ENCODE measurements at regions not wholly inside any gene's neighbourhood (a gene's known extent, or its start where the extent isn't known, plus 50 kb on each side); places are given as distances from the start of the nearest gene placed in this dataset.

GRCh38 chr4:163875327-163875726 lies 380.8 kb downstream of the TMA16 start:
- TF ChIP-seq ZNF549 (tag by site-specific recombination; IDR thresholded peaks at IDR 0.05) = no peak
- TF ChIP-seq CTCF (tag by site-specific recombination; IDR thresholded peaks at IDR 0.05) = no peak
- TF ChIP-seq, protein P1, sequence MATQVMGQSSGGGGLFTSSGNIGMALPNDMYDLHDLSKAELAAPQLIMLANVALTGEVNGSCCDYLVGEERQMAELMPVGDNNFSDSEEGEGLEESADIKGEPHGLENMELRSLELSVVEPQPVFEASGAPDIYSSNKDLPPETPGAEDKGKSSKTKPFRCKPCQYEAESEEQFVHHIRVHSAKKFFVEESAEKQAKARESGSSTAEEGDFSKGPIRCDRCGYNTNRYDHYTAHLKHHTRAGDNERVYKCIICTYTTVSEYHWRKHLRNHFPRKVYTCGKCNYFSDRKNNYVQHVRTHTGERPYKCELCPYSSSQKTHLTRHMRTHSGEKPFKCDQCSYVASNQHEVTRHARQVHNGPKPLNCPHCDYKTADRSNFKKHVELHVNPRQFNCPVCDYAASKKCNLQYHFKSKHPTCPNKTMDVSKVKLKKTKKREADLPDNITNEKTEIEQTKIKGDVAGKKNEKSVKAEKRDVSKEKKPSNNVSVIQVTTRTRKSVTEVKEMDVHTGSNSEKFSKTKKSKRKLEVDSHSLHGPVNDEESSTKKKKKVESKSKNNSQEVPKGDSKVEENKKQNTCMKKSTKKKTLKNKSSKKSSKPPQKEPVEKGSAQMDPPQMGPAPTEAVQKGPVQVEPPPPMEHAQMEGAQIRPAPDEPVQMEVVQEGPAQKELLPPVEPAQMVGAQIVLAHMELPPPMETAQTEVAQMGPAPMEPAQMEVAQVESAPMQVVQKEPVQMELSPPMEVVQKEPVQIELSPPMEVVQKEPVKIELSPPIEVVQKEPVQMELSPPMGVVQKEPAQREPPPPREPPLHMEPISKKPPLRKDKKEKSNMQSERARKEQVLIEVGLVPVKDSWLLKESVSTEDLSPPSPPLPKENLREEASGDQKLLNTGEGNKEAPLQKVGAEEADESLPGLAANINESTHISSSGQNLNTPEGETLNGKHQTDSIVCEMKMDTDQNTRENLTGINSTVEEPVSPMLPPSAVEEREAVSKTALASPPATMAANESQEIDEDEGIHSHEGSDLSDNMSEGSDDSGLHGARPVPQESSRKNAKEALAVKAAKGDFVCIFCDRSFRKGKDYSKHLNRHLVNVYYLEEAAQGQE (tag by site-specific recombination; IDR thresholded peaks at IDR 0.05) = no peak
- TF ChIP-seq KLF16 (tag by site-specific recombination; IDR thresholded peaks at IDR 0.05) = no peak
- no peak for TF ChIP-seq ZNF571 (tag by site-specific recombination; IDR thresholded peaks at IDR 0.05)
- TF ChIP-seq ZNF639 (tag by site-specific recombination; IDR thresholded peaks at IDR 0.05) = no peak
